NCI-H82 treated with DMSO at 0.1 percent for 48 hours (cell line): ENCODE measurements at regions not wholly inside any gene's neighbourhood (a gene's known extent, or its start where the extent isn't known, plus 50 kb on each side); places are given as distances from the start of the nearest gene placed in this dataset.
"Not testable (repeated sequence)": the region's sequence is repeated elsewhere in the genome, so short reads cannot be mapped to it uniquely, and the experiment has no call there.

Source experiments
- DNase-seq: peaks from one replicate; lab custom pipeline; 2025; ENCODE audit not compliant: unreplicated experiment; lab: John Stamatoyannopoulos, UW

DNA sequence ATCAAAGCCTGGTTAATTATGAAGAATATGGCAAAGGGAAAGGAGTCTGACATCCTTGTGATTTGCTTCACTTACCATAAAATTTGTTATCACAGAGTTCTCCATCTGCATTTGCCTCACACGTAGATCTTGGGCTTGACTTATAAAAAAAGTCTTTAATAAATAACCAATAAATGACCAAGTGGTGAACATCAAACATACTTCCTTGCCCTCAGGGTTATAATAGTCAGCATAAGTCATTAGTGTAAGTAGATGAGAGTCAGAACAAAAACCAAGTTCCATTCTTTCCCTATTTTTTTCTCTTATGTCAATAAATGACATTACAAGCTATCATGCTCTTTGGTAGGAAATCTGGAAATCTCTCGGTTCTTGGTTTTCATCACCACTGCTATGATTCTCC is 635.4 kb upstream of the ATXN7L3B start:
- DNase-seq, result no peak

DNA sequence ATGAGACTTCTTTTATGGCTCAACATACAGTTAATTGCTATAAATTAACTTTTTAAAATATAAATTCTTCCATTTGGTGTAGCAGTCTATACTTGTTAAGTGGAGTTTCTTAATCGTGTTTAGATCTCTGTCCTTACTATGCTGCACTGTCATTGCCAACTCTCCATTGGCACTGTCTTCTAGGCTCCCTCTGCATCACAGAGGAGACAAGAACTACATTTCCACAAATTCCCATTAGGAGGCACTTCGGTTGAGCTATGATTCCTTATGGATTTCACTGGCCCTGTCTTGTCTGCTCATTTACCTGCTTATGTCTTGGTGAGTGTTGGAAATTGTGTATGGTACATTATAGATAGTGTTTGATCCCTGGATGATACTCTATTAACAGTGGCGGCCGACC is 630.9 kb upstream of the ATXN7L3B start:
- no peak for DNase-seq

DNA sequence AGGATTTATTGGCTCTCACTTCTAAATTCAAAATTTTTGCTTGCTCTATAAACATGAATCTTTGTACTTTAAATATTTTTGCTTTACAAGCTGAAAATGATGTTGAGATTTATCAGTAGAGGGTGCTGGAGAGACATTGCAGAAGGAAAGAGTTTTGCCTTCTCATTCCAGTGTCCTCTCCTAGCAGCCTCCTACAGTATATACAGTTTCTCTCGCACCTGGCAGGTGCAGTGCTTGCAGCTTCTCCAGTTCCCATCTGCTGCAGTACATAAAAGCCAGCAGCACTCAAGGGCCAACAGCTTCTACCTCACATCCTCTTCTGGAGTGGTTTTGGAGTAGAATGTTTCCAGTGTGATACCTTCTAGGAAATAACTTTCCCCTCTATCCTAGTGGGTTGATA is 601.8 kb upstream of the ATXN7L3B start:
- no peak for DNase-seq

- DNase-seq, result no peak
Measured at GRCh38 chr12:73947326-73948026, 590.2 kb upstream of the ATXN7L3B start.

DNA sequence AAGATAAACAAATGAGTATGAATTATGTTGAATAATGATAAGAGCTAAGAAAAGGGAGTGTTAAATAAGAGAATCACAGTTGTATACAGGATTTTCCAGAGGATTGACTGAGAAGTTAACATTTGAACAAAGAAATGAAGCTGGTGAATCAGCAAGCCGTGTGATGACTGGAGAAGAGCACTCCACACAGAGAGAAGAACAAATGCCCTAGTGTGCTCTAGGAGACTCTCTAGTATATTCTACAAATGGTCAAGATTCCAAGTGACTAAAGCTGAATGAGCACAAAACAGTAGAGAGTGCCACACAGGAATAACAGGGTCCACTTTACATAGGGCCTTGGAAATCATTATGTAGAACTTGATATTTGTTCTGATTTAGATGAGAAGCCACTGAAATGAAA is 587.1 kb upstream of the ATXN7L3B start:
- no peak for DNase-seq

DNA sequence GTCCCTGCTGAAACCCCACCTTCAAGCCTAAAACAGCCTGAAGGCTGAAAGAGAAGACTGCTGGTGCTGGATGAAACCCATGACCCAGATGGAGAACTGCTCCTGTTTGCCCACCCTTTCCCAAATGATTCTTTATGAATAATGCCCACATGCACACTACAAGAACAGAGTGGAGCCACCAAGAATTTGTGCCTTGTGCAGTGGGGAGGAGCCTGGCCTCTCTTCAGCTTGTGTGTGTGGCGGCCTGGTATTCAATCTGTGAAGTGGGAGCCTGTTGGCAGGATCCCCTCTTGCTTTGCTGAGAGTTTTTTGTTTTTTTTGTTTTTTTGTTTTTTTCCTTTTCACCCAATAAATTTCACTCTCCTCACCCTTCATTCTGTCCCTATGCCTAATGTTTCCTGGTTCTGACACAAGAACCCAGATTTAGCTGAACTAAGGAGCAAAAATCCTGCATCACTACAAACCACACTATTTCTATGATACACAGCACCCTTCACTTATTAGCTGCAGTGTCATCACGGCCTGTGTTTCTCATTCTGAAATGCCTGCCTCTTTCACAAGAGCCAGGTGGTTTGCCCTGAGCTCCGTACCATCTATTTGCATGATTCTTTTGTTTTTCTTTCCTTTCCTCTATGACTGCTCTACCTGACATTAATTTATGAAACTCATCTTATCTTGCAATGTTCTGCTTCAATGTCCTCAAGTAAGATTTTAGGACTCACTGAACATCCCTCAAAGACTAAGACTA is 585.5 kb upstream of the ATXN7L3B start:
- DNase-seq, result no peak

- no peak for DNase-seq
Measured at GRCh38 chr12:73964641-73965040, 573.0 kb upstream of the ATXN7L3B start.

GRCh38 chr12:73973486-73973885 is 564.1 kb upstream of the ATXN7L3B start:
- DNase-seq, result no peak

- no peak for DNase-seq
Measured at GRCh38 chr12:73984552-73984951, 553.1 kb upstream of the ATXN7L3B start.

GRCh38 chr12:73991138-73991537 is 546.5 kb upstream of the ATXN7L3B start:
- DNase-seq, result no peak

- no peak for DNase-seq
Measured at GRCh38 chr12:73998894-73999293, 538.7 kb upstream of the ATXN7L3B start.

DNA sequence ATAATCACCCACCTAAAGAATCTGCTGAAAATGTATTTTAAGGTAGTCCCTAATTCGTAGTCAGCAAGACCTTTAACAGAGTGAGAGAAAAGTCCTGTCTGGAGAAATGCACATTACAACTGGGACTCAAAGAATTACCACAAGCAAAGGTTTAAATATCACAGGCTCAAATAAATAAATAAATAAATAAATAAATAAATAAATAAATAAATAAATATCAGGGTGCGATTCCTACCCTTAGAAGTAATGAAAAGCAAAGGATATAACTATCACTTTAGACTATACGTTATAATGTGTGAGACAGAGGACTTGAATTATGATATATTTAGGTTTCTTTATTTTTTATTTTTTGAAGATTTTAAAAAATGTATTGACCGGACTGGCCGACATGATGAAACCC is 522.5 kb upstream of the ATXN7L3B start:
- DNase-seq, result no peak

DNA sequence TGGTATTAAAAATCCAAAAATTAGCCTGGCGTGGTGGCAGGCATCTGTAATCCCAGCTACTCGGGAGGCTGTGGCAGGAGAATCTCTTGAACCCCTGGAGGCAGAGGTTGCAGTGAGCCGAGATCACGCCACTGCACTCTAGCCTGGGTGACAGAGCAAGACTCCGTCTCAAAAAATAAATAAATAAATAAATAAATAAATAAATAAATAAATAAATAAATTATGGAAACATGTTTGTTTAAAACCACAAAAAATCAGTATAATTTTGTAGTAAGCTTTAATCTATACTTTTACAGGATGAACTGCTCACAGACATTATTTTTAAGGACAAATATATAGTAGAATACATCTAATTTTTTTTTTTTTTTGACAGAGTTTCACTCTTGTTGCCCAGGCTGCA is 521.3 kb upstream of the ATXN7L3B start:
- DNase-seq, result not testable (repeated sequence)

- DNase-seq, result no peak
Measured at GRCh38 chr12:74018849-74019248, 518.8 kb upstream of the ATXN7L3B start.

- peak; percentile 72 for DNase-seq
Measured at GRCh38 chr12:74021937-74022336, 515.7 kb upstream of the ATXN7L3B start.

- DNase-seq, result no peak
Measured at GRCh38 chr12:74031045-74031444, 506.6 kb upstream of the ATXN7L3B start.

DNA sequence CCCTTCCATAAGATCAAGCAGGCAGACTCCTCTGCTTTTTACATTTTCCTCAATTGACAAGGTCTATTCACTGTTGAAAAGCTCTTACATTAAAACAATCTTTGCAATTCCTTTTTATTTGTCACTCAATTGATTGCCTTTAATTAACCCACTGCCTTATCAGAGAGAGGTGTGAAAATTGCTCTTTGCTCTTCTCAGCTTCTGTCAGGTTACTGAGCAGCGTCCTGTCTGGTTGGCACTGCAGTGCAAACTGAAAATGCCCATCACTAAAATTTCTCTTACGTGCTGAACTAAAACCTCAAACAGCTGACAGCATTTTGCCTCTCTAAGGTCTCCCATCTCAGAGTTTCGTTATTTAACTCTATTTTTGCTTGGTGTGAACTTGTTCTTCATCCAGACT is 504.1 kb upstream of the ATXN7L3B start:
- no peak for DNase-seq

GRCh38 chr12:74039138-74039537 is 498.5 kb upstream of the ATXN7L3B start:
- not testable (repeated sequence) for DNase-seq

GRCh38 chr12:74043343-74043742 is 494.3 kb upstream of the ATXN7L3B start:
- DNase-seq, result no peak

DNA sequence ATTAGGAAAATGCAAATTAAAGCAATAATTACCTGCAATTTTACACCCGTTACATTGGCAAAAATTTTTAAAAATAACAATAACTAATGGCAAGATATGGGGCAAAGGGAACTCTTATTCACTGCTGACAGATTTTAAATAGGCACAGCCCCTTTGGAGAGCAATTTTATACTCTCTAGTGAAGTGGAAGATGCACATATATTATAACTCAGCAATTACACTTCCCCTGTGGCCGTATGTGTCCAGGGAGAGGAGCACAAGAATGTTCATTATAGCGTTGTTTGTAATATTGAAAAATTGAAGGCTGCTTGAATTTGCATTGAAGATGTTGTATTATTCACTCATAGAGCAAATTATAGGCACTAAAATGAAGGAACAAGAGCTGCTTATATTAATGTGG is 488.3 kb upstream of the ATXN7L3B start:
- no peak for DNase-seq

GRCh38 chr12:74051848-74052247 is 485.8 kb upstream of the ATXN7L3B start:
- no peak for DNase-seq

DNA sequence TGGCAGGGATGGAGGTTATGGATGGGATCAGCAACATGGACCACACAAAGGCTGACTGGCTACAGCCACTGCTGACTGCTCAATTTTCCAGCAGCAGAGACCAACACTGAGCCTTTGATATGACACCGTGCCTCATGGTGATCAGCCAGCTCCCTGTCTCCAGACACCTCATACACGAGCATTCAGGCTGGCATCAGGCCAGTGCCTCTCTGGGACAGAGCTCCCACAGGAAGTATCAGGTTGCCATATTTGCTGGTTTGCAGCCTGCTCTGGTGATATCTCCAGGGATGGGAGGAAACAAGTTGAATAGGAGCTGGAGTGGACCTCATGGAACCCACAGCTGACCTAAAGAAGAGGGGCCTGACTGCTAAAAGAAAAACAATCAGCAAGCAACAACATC is 471.2 kb upstream of the ATXN7L3B start:
- no peak for DNase-seq

DNA sequence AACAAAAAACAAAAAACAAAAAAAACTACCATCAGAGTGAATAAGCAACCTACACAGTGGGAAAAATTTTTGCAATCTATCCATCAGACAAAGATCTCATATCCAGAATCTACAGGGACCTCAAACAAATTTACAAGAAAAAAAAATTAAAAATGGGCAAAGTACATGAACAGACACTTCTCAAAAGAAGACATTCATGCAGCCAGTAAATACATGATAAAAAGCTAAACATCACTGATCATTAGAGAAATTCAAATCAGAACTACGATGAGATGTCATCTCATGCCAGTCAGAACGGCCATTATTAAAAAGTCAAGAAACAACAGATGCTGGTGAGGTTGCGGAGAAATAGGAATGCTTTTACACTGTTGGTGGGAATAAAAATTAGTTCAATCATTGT is 466.5 kb upstream of the ATXN7L3B start:
- no peak for DNase-seq
